ENCODE measurements at regions not wholly inside any gene's neighbourhood (a gene's known extent, or its start where the extent isn't known, plus 50 kb on each side); places are given as distances from the start of the nearest gene placed in this dataset.

DNA sequence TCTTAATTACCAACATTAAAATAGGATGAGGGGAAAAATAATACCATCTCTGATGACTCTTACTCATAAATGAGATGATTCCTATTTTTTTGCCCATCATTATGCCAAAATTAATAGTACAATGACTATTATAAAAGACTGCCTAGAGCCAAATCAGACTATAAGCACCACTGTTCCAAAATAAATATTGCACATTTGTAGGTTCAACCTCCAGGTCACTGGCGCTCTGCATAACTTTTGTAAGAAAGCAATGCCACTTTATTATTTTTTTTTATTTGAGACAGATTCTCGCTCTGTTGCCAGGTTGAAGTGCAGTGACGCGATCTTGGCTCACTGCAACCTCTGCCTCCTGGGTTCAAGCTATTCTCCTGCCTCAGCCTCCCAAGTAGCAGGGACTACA lies 142.5 kb upstream of the SP8 start:
- H3K4me3 ChIP-seq (ENCODE audit: low read length), result no peak overlapping the region
- DNase-seq (ENCODE audit: low read depth, low spot score), result no peak

DNA sequence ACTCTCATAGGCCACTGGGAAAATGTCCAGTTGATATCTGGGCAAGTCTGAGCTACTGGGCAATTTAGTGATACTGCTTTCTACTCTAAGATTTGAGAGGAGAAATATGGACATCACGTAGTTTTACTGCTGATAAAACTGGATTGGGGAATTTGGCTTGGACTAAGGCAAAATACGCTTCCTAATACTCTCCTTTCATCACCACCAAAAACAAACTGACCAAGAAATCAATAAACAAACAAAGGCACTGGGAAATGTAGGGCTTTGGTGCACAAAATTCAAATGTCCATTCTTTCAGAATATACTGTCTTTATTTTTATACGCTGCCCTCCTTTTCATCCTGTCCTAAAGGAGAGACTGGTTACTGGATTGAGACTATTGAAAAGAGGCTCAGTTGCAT lies 145.1 kb upstream of the SP8 start:
- no peak for DNase-seq (ENCODE audit: low read depth, low spot score)
- H3K4me3 ChIP-seq (ENCODE audit: low read length), result no peak overlapping the region

DNA sequence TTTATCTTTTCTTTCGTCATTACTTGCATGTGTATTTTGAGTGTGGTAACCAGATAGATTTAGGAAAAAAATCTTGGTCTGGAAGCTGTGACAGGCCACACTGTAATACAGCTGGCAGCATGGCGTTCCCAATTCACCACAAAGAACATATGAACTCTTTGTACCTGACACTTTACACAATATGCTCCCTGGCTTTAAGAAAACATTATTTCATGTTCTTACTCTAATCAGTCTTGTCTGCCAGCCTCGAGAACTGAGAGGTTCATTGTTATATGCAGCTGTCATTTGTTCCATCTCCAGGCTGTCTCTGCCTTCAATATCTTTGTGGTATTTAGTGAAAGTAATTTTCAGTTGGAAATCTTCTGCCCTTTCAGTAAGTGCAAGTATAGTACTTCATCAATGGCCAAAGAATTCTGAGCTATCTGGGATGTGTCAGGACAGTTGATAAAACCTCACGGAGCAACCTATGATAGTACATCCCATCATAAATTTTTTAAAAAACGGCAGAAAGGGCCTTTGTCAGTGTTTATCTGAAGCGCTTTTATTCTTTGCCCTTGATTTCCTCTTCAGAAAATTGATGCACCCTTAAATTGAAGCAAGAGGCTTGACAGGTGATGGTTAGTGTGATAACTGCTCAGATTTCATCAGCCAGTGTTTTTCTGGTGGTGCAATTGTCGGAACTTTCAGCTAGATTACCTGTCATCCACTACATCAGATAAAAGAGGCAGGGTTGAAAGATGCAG lies 146.3 kb upstream of the SP8 start:
- no peak for DNase-seq (ENCODE audit: low read depth, low spot score)

DNA sequence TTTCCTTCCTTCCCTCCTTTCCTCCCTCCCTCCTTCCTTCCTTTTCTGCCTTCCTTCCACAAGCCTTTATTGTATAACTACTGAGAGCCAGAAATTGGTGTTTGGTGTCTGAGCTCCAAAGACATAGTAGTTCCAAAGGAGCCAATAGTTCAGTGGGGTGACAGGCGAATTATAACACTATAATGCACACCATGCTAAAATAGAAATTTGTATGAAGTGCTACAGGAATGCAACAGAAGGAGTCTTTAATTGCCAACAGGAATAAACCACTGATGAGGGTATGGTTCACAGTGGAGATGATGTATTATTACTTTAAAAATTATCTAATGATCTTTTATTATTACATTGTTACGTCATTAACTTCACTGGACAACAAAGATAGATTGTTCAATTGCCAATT lies 158.8 kb upstream of the SP8 start:
- H3K4me3 ChIP-seq (ENCODE audit: low read length), result no peak overlapping the region
- DNase-seq (ENCODE audit: low read depth, low spot score), result no peak

More for the DNA sequence above, 146.3 kb upstream of the SP8 start:
- no peak overlapping the region for H3K4me3 ChIP-seq (ENCODE audit: low read length)

DNA sequence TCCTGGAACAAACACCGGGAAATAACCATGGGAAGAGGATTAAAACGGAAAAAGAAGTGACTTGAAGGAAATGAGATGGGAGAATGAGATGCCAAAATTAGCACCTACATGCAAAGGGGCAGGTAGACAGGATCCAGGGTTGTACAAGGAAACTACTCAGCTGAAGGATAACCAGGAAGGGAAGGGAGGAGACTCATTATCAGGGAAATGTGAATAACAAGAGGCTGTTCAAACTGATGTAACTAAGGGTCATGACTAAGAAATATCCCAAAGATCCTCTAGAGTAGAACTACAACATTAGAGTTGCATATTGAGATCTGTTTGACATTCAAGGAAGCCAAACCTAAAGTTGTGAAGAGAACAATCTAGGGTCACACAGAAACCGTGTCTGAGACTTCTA lies 166.2 kb upstream of the SP8 start:
- H3K4me3 ChIP-seq (ENCODE audit: low read length), result no peak overlapping the region
- no peak for DNase-seq (ENCODE audit: low read depth, low spot score)

DNA sequence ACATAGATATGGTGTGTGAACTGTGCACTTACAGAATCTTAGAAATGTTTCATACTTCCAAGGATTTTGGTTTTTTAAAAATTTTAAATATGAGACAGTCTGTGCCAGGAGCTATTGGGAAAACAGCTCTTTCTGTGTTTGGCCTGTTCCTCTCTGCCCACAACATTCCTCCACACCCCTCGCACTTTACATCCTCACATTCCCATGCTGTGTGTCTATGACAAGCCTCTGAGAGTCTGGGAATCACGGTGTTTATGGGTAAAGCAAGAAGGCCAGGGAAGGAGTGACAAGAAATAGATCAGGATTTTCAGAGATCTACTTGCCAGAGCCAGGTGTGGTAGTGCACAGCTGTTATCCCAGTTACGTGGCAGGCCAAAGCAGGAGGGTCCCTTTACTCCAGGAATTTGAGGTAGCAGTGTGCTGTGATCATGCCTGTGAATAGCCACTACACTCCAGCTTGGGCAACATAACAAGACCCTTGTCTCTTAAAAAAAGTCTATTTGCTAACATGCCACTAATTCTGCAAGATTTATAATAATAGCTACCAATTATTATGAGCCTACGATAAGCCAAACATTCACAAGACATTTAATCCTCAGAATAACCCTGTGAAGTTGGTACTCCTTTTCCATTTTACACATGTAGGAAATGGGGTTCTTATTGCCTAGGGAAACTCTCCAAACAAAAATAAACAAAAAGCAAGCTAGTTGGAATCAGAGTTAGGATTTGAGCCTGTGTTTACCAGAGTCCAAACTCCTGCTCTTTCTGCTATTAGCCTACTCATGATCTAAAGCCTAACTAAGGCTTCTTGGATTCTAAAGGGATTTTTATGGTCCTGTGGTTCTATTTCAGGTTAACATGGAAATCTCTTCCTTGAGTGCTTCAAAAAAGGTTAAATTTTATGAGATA lies 168.3 kb upstream of the SP8 start:
- no peak overlapping the region for H3K4me3 ChIP-seq (ENCODE audit: low read length)
- DNase-seq (ENCODE audit: low read depth, low spot score), result no peak

DNA sequence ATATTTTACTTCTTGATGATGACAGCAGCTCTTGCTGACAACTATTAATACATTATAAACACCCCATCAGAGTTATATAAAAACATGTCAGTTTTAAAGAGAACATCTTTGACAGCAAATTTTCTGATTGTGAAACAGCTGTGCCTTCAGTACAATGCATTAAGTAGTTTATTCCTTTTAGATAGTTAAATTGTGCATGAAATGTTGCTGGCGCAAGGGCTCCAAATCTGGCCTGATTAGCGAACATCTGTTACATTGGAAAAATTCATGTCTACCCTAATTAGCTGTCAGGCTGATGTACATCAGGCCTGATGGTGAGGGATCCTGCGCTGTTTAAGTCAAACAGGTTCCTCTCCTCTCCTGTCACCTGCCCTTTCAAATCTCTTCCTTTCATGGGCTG lies 171.9 kb upstream of the SP8 start:
- DNase-seq (ENCODE audit: low read depth, low spot score), result no peak
- no peak overlapping the region for H3K4me3 ChIP-seq (ENCODE audit: low read length)

DNA sequence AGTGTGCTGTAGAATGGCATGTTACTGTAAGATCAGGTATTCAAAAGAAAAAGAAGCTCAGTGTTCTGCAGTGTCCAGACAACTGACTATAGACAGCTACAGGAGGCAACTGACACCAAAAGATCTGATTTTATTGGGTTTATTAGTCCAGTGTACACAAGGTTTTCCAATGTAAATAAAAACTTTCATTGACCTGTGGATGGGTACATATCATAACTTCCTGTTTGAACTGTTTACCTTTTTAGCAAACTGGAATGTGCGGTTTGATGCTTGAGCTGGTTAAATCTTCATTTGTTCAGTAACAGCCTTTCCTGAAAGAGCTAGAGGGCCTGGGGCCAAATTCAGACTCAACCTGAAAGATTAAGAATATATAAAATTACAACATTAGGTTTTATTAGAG lies 172.6 kb upstream of the SP8 start:
- no peak overlapping the region for H3K4me3 ChIP-seq (ENCODE audit: low read length)
- no peak for DNase-seq (ENCODE audit: low read depth, low spot score)

DNA sequence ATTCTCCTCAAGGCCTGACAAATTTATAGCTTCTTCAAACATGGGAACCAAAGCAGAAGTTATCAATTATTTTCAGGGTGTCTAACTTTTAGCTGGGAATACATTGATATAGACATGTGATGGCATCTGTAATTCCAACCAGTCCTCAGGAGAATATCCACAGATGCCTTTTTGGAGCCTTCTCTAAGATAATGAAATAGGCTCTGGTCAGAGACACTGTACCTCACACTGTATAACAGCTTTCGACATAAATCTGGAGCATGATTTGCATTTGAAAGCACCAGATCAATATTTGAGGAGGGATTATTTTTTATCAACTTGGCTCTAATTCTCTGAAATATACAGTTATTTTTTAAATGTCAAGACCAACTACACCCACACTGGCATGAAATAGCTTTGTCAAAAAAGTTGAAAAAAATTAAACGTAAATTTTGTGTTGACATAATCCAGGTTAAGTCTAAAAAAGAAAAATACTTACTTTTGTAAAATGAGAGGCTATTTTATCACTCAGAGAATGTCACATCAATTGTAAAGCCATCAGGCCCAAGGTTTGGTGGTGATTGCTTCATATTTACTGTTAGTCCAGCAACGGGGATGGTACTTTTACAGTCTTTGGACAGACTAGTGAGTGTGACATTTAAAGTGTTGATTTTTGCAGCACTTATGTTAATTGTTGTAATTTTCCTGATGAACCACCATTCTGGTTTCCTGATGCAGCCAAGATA lies 177.0 kb upstream of the SP8 start:
- no peak for DNase-seq (ENCODE audit: low read depth, low spot score)
- H3K4me3 ChIP-seq (ENCODE audit: low read length), result no peak overlapping the region

DNA sequence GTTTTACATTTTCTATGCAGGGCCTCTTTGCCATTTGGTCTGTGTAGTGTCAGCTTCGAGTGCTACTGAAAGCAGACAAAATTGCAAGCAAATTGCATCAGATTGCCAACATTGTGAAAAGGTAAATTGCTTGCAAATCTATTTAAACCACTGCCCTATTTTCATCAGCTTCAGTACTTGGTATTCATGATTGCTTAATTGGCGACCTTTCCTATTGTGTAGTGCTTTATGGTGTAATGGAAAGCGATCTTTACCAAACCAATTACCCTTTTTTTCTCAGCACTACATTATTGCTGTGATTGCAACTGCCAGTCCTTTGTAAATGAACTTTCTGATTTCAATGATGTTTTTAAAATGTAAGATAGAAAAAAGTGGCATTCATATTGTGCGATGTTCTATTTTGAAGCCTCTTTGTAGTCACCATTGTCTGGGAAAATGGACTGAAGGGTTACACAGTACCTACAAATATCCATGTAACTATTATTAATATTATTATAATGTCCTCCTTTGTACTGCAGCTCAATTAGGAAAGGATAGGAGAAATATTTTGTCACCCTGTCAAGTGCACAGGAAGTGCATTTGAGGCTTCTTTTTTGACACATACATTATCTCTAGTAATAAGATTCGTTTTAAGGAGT lies 177.7 kb upstream of the SP8 start:
- DNase-seq (ENCODE audit: low read depth, low spot score), result no peak
- no peak overlapping the region for H3K4me3 ChIP-seq (ENCODE audit: low read length)

DNA sequence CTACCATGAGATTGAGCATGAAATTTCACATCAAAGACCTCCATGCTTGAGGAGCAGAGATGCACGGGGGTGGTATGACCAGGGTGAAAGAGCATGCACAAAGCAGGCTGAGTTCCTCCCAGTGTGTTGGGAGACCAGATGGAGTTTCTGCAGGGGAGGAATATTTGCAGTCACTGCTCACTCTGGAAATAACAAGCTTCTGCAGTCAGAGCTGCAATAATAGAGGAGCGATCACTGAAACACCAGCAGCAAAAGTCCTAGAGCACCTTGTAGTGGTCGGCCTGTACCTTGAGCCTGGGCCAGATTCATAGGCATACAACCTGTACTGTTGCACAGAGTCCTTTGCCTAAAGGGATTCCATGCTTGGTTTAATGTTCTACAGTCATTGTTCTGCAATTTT lies 184.5 kb upstream of the SP8 start:
- H3K4me3 ChIP-seq (ENCODE audit: low read length), result no peak overlapping the region

DNA sequence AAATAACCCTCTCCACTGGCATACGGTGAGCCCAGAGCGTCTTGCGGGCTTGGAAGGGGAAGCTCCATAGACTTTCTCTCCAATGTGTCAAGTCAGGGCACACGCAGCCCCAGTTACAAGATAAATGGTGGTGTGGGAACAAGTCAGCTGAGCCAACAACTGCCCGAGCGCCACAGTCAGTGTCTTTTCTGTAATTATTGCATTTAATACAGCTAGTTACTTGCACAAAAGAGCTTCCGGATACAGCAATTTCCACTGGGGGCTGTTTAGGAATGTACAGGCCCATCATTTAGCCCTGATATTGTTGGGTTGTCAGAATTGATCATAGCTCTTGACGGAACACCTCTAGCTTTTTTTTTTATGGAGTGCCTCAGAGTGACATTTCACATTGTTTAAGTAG lies 193.5 kb upstream of the SP8 start:
- DNase-seq (ENCODE audit: low read depth, low spot score), result no peak
- no peak overlapping the region for H3K4me3 ChIP-seq (ENCODE audit: low read length)

More for the DNA sequence above, 184.5 kb upstream of the SP8 start:
- no peak for DNase-seq (ENCODE audit: low read depth, low spot score)

DNA sequence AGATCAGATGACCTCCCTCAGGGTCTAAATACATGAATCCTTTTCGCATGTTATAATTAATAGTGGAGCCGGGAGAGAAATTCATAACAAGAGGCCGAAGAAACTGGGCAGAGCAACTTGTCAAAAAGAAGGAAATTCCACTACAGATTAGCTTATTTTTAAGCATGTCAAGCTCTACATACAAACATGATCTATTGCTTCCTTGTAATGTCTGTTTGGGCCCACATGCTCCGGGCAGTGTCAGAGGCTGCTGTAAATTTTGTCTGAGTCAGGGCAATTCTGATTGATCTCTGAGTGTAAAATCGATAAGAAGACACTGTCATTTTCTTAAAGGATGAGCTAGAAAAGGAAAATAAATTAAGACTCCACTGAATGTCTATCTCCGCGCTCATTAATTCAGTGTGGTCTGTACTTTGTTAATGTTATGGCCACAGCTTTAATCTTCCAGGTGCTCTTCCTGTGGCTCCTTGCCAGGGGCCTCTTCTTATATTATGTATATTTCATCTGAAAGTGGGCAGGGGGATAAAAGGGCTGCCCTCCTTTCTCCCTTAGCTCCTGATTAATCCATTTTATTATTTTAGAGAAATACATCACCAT lies 194.1 kb upstream of the SP8 start:
- H3K4me3 ChIP-seq (ENCODE audit: low read length), result no peak overlapping the region
- no peak for DNase-seq (ENCODE audit: low read depth, low spot score)

DNA sequence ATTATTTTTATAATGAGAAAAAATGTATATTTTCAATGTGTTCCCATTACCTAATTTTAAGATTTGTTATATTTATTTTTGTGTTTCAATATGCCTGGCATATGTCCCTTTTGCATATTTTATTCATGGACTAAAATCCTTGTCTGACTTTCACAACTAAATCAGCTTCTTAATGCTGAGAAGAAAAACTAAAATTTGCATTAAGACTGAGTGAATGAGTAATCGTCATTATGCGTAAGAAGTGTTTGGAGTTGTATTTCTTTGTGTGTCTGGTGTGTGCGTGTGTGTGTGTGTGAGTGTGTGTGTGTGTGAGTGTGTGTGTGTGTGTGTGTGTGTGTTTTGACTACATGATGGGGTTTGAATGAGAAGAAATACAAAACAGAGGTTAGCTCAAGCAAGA lies 201.7 kb upstream of the SP8 start:
- H3K4me3 ChIP-seq (ENCODE audit: low read length), result no peak overlapping the region
- no peak for DNase-seq (ENCODE audit: low read depth, low spot score)

DNA sequence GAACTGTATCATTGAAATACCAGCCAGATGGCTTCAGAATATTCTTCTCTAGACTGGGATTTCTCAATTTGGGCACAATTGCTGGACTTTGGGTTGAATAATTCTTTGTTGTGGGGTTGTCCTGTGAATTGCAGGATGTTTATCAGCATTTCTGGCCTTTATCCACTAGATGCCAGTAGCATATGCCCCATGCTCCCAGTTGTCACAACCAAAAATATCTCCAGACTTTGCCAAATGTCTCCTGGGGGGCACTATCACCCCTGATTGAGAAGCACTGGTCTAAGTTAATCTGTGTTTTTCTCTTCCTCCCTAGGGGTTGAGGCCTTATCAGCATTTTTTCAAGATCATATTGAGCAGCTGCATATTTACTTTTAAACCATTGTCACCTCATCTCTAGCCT lies 204.9 kb upstream of the SP8 start:
- no peak overlapping the region for H3K4me3 ChIP-seq (ENCODE audit: low read length)
- DNase-seq (ENCODE audit: low read depth, low spot score), result no peak

DNA sequence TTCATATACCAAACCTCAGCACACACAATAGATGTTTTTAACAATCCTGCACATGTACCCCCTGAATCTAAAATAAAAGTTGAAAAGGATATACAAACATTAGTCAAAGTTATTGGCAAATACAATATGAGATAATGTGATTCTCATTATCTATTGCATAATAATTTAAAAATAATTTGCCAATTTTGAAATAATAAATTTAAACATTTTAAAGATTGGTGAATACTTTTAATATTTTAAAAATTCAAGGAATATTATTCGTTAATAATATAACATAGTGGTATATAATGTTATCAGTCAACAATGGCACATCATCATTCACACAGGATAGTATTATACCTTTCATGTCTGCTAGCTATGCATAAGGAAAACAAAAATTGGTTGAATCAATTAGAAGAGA lies 207.0 kb upstream of the SP8 start:
- DNase-seq (ENCODE audit: low read depth, low spot score), result no peak
- no peak overlapping the region for H3K4me3 ChIP-seq (ENCODE audit: low read length)

DNA sequence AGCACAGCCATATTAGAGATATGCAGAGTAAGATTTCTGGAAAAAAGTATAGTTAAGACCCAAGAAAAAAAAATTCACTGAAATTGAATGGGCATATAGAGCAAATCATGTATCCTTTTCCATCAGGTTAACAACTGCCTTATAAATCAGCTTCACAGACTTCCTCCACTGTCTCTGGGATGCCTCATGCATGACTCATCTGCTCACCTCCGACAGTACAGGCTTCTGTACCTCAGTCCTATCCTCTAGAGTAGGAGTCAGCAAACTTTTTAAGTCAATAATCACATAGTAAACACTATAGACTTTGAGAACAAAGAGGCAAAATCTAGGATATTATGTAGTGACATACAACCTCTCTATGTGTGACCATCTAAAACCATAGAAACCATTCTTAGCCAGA lies 211.6 kb upstream of the SP8 start:
- H3K4me3 ChIP-seq (ENCODE audit: low read length), result no peak overlapping the region
- no peak for DNase-seq (ENCODE audit: low read depth, low spot score)

DNA sequence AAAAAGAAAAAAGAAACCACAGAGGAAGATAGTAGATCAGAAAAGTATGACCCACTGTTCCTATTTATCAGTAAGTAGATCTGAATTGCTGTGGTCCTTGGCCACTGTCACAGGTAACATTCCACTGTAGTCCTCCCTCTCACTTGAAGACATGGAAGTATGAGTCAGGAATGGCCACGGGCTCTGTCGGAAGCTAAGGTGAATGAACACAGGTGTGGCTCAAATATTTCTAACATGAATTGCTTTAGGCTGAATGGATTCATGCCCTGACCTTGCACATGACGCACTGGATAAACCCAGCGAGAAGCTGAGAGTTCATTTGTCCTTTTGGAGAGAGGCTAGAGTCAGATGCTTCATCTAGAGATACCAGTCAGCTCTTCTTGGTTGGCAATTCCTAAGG lies 224.5 kb upstream of the SP8 start:
- H3K4me3 ChIP-seq (ENCODE audit: low read length), result no peak overlapping the region
- no peak for DNase-seq (ENCODE audit: low read depth, low spot score)

Measured in Jurkat, Clone E6-1 (cell line).